M059J (cell line): ENCODE measurements at regions not wholly inside any gene's neighbourhood (a gene's known extent, or its start where the extent isn't known, plus 50 kb on each side); places are given as distances from the start of the nearest gene placed in this dataset.
"Not testable (repeated sequence)": the region's sequence is repeated elsewhere in the genome, so short reads cannot be mapped to it uniquely, and the experiment has no call there.

ENCODE experiments used
- DNase-seq: peaks from one replicate; pipeline ENCODE4 v3.0.0-alpha.2; 2012; ENCODE audit warnings: low read depth

- DNase-seq: no peak
Observed at GRCh38 chr2:52387937-52388590, 1356.1 kb upstream of the NRXN1 start.

DNA sequence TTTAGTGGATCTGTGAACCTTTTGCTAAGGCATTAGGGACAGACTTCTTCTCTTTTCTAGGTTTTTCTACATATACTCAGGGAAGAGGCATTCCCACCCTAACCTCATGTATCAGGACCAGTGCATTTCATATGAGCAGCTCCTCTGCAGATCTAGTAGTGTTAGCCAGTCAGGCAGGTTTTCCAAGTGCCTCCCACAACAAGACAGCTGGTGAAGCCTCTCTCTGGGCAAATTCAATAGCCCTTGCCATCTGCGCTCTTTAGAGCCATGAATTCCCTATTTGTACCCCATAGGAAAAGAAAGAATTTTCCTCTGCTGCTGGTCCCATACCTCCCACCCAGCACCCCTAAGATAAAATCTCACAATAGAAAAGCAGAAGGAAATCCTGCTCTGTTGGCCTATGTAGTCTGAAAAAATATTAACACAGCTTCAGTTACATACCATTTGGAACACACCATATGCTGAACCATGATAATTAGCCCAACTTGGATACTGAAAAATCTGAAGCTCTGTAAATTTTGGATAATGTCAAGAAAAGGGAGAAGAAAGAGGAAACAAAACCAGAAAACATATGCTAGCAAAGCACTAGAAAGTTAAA lies 1354.6 kb upstream of the NRXN1 start:
- no peak for DNase-seq

- DNase-seq: no peak
Observed at GRCh38 chr2:52383541-52383940, 1351.6 kb upstream of the NRXN1 start.

GRCh38 chr2:52369178-52369577 lies 1337.2 kb upstream of the NRXN1 start:
- DNase-seq: no peak

GRCh38 chr2:52368141-52368540 lies 1336.2 kb upstream of the NRXN1 start:
- DNase-seq: no peak

DNA sequence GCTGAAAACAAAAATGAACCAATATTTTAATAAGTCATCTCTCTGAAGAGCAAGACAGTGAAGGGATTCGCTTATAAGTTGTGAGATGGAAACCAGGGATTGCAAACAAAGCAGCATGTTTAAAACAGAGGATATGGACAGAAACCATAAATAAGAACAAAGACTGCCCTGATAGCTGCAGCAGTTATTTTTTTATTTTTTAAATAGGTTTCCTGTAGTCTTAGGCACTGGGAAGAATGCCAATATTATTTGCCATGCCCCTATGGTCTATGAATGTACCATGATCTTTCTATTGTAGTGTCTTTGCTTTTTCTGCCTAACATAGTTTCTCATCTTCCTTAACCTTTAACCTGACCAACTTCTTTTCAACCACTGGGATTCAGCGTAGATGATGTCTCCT lies 1334.0 kb upstream of the NRXN1 start:
- no peak for DNase-seq

DNA sequence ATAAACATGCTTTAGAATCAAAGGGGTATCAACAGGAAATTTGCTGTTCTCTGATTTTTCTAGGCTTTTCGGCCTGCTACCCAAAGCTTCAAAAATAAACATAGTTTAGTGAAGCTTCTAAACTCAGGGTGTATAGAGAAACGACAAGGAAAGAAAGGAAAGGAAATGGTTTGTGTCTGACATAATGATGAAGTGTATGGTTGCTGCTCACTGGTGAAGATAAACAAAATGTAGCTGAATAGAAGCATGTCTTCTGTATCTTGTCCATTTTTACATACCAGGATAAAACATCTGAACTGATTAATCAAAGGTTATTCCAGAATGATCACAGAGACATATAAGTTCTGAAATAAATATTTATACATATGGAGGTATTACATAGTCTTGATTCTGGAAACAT lies 1324.6 kb upstream of the NRXN1 start:
- DNase-seq: no peak

- no peak for DNase-seq
Observed at GRCh38 chr2:52347292-52347691, 1315.4 kb upstream of the NRXN1 start.

- no peak for DNase-seq
Observed at GRCh38 chr2:52345676-52346075, 1313.7 kb upstream of the NRXN1 start.

- no peak for DNase-seq
Observed at GRCh38 chr2:52345082-52345481, 1313.2 kb upstream of the NRXN1 start.

DNA sequence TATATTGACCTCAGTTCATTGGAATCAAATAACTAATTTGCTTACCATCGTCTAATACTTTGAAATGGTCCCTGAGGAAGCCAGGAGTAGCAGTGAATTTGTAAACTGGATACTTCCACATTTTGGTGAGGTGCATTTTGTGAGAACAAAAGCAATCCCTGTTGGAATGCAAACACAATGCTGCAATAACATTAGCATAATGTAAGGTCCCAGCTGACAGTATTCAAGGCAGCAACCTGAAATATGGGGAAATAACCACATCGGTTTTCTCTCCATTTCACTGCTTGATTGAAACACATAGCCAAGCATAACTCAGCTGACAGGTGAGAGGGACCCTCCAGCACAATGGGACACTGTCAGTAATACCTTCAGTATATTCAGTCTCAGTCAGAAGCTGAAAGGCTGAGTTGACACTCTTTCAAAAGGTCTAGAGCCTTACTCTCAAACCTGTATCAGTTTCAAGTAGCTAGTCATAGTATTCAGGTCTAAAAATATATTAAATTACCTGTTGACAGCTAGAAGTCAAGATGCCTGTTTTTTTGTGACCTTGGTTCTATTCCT lies 1311.9 kb upstream of the NRXN1 start:
- no peak for DNase-seq

DNA sequence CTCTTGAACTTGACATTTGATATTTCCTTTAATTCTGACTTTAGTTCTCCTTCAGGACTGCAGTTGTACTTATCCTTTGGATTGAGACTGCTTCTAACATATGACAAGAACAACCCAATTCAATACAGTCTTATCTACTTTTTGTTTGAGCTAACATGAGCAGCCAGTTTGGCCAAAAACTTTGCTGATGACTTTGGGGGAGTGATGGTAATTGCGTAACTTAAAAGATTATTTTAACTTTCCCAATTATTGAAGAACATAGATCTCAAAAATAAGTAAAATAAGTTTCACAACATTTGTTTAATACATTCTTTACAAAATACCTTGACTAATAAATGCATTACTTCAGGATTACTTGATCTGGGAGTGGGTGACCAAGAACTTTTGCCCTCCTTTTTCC lies 1311.1 kb upstream of the NRXN1 start:
- no peak for DNase-seq

- no peak for DNase-seq
Observed at GRCh38 chr2:52342458-52342857, 1310.5 kb upstream of the NRXN1 start.

DNA sequence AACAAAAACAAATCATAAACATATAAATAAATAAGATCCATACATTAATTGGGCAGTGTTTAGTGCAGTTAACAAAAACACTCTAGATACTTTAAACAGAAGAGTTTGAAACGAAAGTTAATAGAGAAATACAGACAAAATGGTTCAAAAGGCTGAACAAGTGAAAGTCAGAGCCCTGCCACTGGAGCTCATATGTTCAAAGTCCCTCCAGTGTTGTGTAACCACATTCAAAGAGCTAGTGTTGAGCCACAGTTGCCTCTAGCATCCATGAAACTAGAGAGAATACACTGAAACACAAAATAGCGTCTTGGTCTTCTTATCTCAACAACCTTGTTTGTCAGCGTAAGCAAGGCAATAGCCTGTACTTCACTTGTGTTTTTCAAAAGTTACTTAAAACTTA lies 1309.8 kb upstream of the NRXN1 start:
- no peak for DNase-seq

- DNase-seq: no peak
Observed at GRCh38 chr2:52340171-52340570, 1308.2 kb upstream of the NRXN1 start.

GRCh38 chr2:52337786-52338185 lies 1305.9 kb upstream of the NRXN1 start:
- not testable (repeated sequence) for DNase-seq

- no peak for DNase-seq
Observed at GRCh38 chr2:52336951-52337350, 1305.0 kb upstream of the NRXN1 start.

DNA sequence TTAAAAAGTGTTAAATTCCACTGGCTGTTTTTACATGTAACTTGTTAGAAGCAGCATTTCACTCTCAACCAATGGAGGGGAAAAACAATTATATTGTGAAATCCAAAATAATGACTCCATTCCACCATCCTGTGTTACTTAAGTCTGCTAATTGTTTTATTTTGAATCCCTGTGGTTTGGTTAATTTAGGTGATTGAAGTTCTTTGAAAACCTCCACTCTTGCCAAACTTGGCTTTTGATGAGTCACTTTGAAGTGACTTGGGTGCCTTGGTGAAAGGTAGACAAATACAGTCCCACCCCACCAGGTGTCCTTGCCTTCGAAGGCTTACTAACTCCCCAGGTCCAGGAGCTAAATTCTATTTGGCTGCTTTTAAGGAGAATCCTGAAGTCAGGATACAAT lies 1303.8 kb upstream of the NRXN1 start:
- DNase-seq: no peak

GRCh38 chr2:52334185-52334584 lies 1302.3 kb upstream of the NRXN1 start:
- no peak for DNase-seq

DNA sequence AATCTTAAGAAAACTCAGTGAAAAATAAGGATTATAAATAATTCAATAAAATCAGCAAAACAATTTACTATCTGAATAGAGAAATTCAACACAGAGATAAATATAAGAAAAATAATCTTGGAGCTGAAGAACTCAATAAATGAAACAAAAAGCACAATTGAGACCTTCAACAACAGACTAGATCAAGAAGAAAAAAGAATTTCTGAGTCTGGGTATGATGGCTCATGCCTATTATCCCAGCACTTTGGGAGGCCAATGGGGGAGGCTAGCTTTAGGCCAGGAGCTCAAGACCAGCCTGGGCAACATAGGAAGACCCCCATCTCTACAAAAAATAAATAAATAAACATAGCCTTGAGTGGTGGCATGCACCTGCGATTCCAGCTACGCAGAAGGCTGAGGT lies 1295.7 kb upstream of the NRXN1 start:
- DNase-seq: no peak

DNA sequence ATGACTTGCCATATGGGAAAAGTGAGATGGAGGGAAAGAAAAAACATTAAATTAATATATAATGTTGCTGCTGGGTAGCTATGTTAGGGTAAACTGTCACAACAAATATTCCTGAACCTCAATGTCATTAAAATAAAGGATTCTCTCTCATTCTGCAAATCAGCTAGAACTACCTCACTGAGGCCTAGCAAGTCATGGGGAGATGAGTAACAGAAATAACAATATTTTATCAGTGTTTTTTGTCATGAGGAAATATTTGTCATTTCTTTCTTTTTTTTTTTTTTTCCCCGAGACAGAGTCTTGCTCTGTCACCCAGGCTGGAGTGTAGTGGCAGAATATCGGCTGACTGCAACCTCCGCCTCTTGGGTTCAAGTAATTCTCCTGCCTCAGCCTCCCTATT lies 1282.3 kb upstream of the NRXN1 start:
- DNase-seq: no peak

GRCh38 chr2:52312486-52312885 lies 1280.6 kb upstream of the NRXN1 start:
- no peak for DNase-seq

DNA sequence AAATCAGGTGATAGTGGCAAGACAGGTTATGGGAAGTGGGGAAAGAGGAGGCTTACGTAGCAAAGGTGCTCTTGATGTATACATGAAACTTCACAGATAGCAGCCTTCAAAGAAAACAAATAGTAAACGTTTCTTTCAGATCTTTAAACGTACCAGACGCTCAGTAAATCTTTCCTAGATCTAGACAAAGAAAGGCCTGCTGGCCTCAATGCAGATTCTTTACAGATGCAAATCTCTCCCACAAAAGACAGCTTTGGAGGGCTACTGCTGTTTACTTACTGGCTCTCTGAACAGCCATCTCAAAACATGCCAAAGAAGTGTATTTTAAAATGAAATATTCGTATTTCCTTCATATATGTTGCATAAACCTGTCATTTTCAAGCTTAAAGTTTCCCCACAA lies 1279.9 kb upstream of the NRXN1 start:
- no peak for DNase-seq

- no peak for DNase-seq
Observed at GRCh38 chr2:52308156-52308555, 1276.2 kb upstream of the NRXN1 start.
